ENCODE measurements at regions not wholly inside any gene's neighbourhood (a gene's known extent, or its start where the extent isn't known, plus 50 kb on each side); places are given as distances from the start of the nearest gene placed in this dataset.

- intact Hi-C loops (cut with micrococcal nuclease), result no loop called here
- Mint-ChIP-seq H3K9me3 (peaks cover 5% of the 10 kb centered on the region), H3K4me3 (no peak overlapping the region), H3K27ac (no peak overlapping the region), H3K36me3 (ENCODE audit: low read depth) (no peaks in the 10 kb centered on the region), H3K4me1 (no peaks in the 10 kb centered on the region), H3K27me3 (no peaks in the 10 kb centered on the region)
- DNase-seq (no peak), ATAC-seq (ENCODE audit: low read depth) (no peak)
- ChIA-PET CTCF (no interaction called here), POLR2A (no interaction called here)
- no peak for TF ChIP-seq CTCF (IDR thresholded peaks at IDR 0.05)
Observed at GRCh38 chr16:63301349-63301748, 1265.1 kb upstream of the CDH8 start.

- no peaks in the 10 kb centered on the region for H3K4me1 Mint-ChIP-seq
- TF ChIP-seq CTCF (IDR thresholded peaks at IDR 0.05), result no peak
- no peak overlapping the region for H3K27ac Mint-ChIP-seq
- ChIA-PET POLR2A (no interaction called here), CTCF (no interaction called here)
- ATAC-seq (ENCODE audit: low read depth) (no peak), DNase-seq (no peak)
- no peak overlapping the region for H3K4me3 Mint-ChIP-seq
- no peaks in the 10 kb centered on the region for H3K27me3 Mint-ChIP-seq
- H3K9me3 Mint-ChIP-seq, result peaks cover 5% of the 10 kb centered on the region
- H3K36me3 Mint-ChIP-seq (ENCODE audit: low read depth), result no peaks in the 10 kb centered on the region
- intact Hi-C loops (cut with micrococcal nuclease), result no loop called here
Observed at GRCh38 chr16:63298993-63299392, 1262.8 kb upstream of the CDH8 start.

GRCh38 chr16:63292036-63292435 is 1255.8 kb upstream of the CDH8 start:
- no peaks in the 10 kb centered on the region for H3K4me1 Mint-ChIP-seq
- intact Hi-C loops (cut with micrococcal nuclease), result no loop called here
- H3K27ac Mint-ChIP-seq, result no peak overlapping the region
- no peak for TF ChIP-seq CTCF (IDR thresholded peaks at IDR 0.05)
- no peaks in the 10 kb centered on the region for H3K27me3 Mint-ChIP-seq
- H3K9me3 Mint-ChIP-seq, result no peaks in the 10 kb centered on the region
- H3K4me3 Mint-ChIP-seq, result no peak overlapping the region
- ATAC-seq (ENCODE audit: low read depth) (no peak), DNase-seq (no peak)
- POLR2A ChIA-PET, result no interaction called here
- CTCF ChIA-PET, result no interaction called here
- H3K36me3 Mint-ChIP-seq (ENCODE audit: low read depth), result no peaks in the 10 kb centered on the region

- intact Hi-C loops (cut with micrococcal nuclease), result no loop called here
- POLR2A ChIA-PET, result no interaction called here
- no peak for DNase-seq
- CTCF ChIA-PET, result no interaction called here
- no peaks in the 10 kb centered on the region for H3K36me3 Mint-ChIP-seq (ENCODE audit: low read depth)
- no peaks in the 10 kb centered on the region for H3K9me3 Mint-ChIP-seq
- no peak for ATAC-seq (ENCODE audit: low read depth)
- H3K27me3 Mint-ChIP-seq, result no peaks in the 10 kb centered on the region
- H3K4me1 Mint-ChIP-seq, result no peaks in the 10 kb centered on the region
- H3K27ac Mint-ChIP-seq, result no peak overlapping the region
- H3K4me3 Mint-ChIP-seq, result no peak overlapping the region
- no peak for TF ChIP-seq CTCF (IDR thresholded peaks at IDR 0.05)
Observed at GRCh38 chr16:63289834-63290460, 1253.7 kb upstream of the CDH8 start.

GRCh38 chr16:63287401-63287800 is 1251.2 kb upstream of the CDH8 start:
- ChIA-PET POLR2A (no interaction called here), CTCF (no interaction called here)
- Mint-ChIP-seq H3K4me3 (no peak overlapping the region), H3K9me3 (no peaks in the 10 kb centered on the region), H3K36me3 (ENCODE audit: low read depth) (no peaks in the 10 kb centered on the region), H3K4me1 (no peaks in the 10 kb centered on the region), H3K27ac (no peak overlapping the region), H3K27me3 (no peaks in the 10 kb centered on the region)
- ATAC-seq (ENCODE audit: low read depth), result no peak
- DNase-seq, result no peak
- intact Hi-C loops (cut with micrococcal nuclease), result no loop called here
- no peak for TF ChIP-seq CTCF (IDR thresholded peaks at IDR 0.05)

All from activated B cell treated with CpG ODN at 0.5 μM for 24 hours (primary cell).